Peyer's patch (tissue), 4 donors: ENCODE measurements at regions not wholly inside any gene's neighbourhood (a gene's known extent, or its start where the extent isn't known, plus 50 kb on each side); places are given as distances from the start of the nearest gene placed in this dataset.

Experiments
- CTCF ChIP-seq, 6 experiments: fragments of 450-650 bp in 4 of 6; fragments of 200-600 bp in 2 of 6; sonication (generic) in 1 of 6; IDR thresholded peaks; one replicate each; pipeline ENCODE4 v1.5.1; 2017 to 2019; ENCODE audit warnings: antibody characterized with exemption in 6 of 6, mild to moderate bottlenecking in 3 of 6, moderate library complexity in 1 of 6
- POLR2A ChIP-seq, 2 donors: fragments of 450-650 bp; IDR thresholded peaks; one replicate each; pipeline ENCODE4 v1.5.1; 2017; ENCODE audit warnings: antibody characterized with exemption in 2 of 2, mild to moderate bottlenecking in 2 of 2, moderate library complexity in 2 of 2

- TF ChIP-seq CTCF (IDR thresholded peaks at IDR 0.05) (no peak), POLR2A (IDR thresholded peaks at IDR 0.05) (no peak)
Observed at GRCh38 chr10:128868481-128868880, 598.6 kb upstream of the MGMT start.
